IMR-90 (cell line): ENCODE measurements at regions not wholly inside any gene's neighbourhood (a gene's known extent, or its start where the extent isn't known, plus 50 kb on each side); places are given as distances from the start of the nearest gene placed in this dataset.

Experiments used
- ATAC-seq: fragments of 200-7000 bp; cut with Tn5 transposase; 2 replicates; pipeline ENCODE4 v1.9.1; 2020; ENCODE audit warnings: low read depth, mild to moderate bottlenecking, moderate library complexity
- BruUV-seq: library from RNA; stranded (reverse); fragments of 400-500 nt; replicated peaks from 2 replicates; lab custom pipeline; 2021; lab: Mats Ljungman, UMichigan
- CTCF ChIA-PET: fragments of 300-600 bp; formaldehyde crosslinking; extraction: SDS; loops from one replicate; lab custom pipeline; 2021; ENCODE audit warnings: antibody characterized with exemption; lab: Yijun Ruan, JAX
- POLR2A ChIA-PET: fragments of 300-600 bp; sonication (Branson Sonifier 250); formaldehyde crosslinking; loops from one replicate; lab custom pipeline; 2022; ENCODE audit warnings: antibody characterized with exemption; ENCODE audit not compliant: unreplicated experiment; lab: Charles Lee
- DNase-seq: peaks from one replicate; pipeline ENCODE4 v3.0.0; 2013
- H2AFZ ChIP-seq: replicated peaks from 2 replicates; pipeline ENCODE3; 2013; ENCODE audit warnings: low read length, mild to moderate bottlenecking; ENCODE audit not compliant: poor library complexity
- H2AK5ac ChIP-seq: 2 replicates; pipeline ENCODE4 v1.6.1; 2013; ENCODE audit warnings: low read depth, low read length, inconsistent platforms
- H2AK9ac ChIP-seq: replicated peaks from 2 replicates; pipeline ENCODE3; 2013; ENCODE audit warnings: mild to moderate bottlenecking, low read depth, low read length, moderate library complexity; ENCODE audit not compliant: poor library complexity
- H2BK120ac ChIP-seq: 2 replicates; pipeline ENCODE4 v1.6.1; 2013; ENCODE audit warnings: low read depth, low read length, inconsistent platforms
- H2BK15ac ChIP-seq: 3 replicates; pipeline ENCODE4 v1.6.1; 2013; ENCODE audit warnings: low read depth, low read length, inconsistent platforms
- H2BK20ac ChIP-seq: 2 replicates; pipeline ENCODE4 v1.6.1; 2013; ENCODE audit warnings: low read depth, mild to moderate bottlenecking, inconsistent platforms, low read length, moderate library complexity
- H2BK5ac ChIP-seq: 2 replicates; pipeline ENCODE4 v1.6.1; 2013; ENCODE audit warnings: mild to moderate bottlenecking, low read depth, low read length, inconsistent platforms; ENCODE audit not compliant: poor library complexity, severe bottlenecking
- H3K14ac ChIP-seq: replicated peaks from 2 replicates; pipeline ENCODE4 v1.6.1; 2013; ENCODE audit warnings: low read depth, low read length, inconsistent platforms
- H3K18ac ChIP-seq: 2 replicates; pipeline ENCODE4 v1.6.1; 2013; ENCODE audit warnings: low read depth, low read length, control low read depth
- H3K23ac ChIP-seq: 2 replicates; pipeline ENCODE4 v1.6.1; 2013; ENCODE audit warnings: low read depth, low read length, inconsistent platforms
- H3K27ac ChIP-seq: 2 replicates; pipeline ENCODE4 v1.5.1; 2013; ENCODE audit warnings: mild to moderate bottlenecking, control low read depth, low read length; ENCODE audit not compliant: insufficient read depth
- H3K27me3 ChIP-seq: 2 replicates; pipeline ENCODE4 v1.6.1; 2013; ENCODE audit warnings: low read length; ENCODE audit not compliant: control insufficient read depth, insufficient read depth
- H3K36me3 ChIP-seq: 2 replicates; pipeline ENCODE4 v1.6.1; 2013; ENCODE audit warnings: low read length, mixed read lengths; ENCODE audit not compliant: control insufficient read depth, insufficient read depth
- H3K4ac ChIP-seq: 2 replicates; pipeline ENCODE4 v1.6.1; 2013; ENCODE audit warnings: low read depth, low read length, inconsistent platforms
- H3K4me1 ChIP-seq: 2 replicates; pipeline ENCODE4 v1.6.1; 2013; ENCODE audit warnings: low read length, mixed read lengths; ENCODE audit not compliant: control insufficient read depth, insufficient read depth
- H3K4me2 ChIP-seq: 2 replicates; pipeline ENCODE4 v1.6.1; 2013; ENCODE audit warnings: low read depth, mild to moderate bottlenecking, control low read depth, low read length, moderate library complexity
- H3K4me3 ChIP-seq: 2 replicates; pipeline ENCODE4 v1.5.1; 2013; ENCODE audit warnings: low read depth, mild to moderate bottlenecking, control low read depth, low read length, moderate library complexity; ENCODE audit not compliant: insufficient read depth
- H3K56ac ChIP-seq: 2 replicates; pipeline ENCODE4 v1.6.1; 2013; ENCODE audit warnings: low read length, inconsistent platforms; ENCODE audit not compliant: insufficient read depth; ENCODE audit errors: extremely low read depth
- H3K79me1 ChIP-seq, 2 experiments: 2 replicates each; pipeline ENCODE4 v1.6.1; 2013; ENCODE audit warnings: low read length in 2 of 2, inconsistent platforms in 1 of 2, low read depth in 1 of 2
- H3K9ac ChIP-seq: 2 replicates; pipeline ENCODE4 v1.6.1; 2013; ENCODE audit warnings: low read depth, low read length, control low read depth
- H3K9me1 ChIP-seq: 2 replicates; pipeline ENCODE4 v1.6.1; 2013; ENCODE audit warnings: low read length, inconsistent platforms; ENCODE audit not compliant: insufficient read depth
- H3K9me3 ChIP-seq: 2 replicates; pipeline ENCODE4 v1.6.1; 2013; ENCODE audit warnings: low read length; ENCODE audit not compliant: control insufficient read depth, insufficient read depth
- H4K20me1 ChIP-seq: 2 replicates; pipeline ENCODE4 v1.6.1; 2013; ENCODE audit warnings: low read length, inconsistent platforms; ENCODE audit not compliant: insufficient read depth
- H4K5ac ChIP-seq: 2 replicates; pipeline ENCODE4 v1.6.1; 2013; ENCODE audit warnings: mild to moderate bottlenecking, low read depth, low read length, control low read depth
- H4K8ac ChIP-seq, 2 experiments: 2 replicates each; pipeline ENCODE4 v1.6.1; 2013; ENCODE audit warnings: low read depth in 2 of 2, low read length in 2 of 2, control low read depth in 1 of 2, inconsistent platforms in 1 of 2
- H4K91ac ChIP-seq: 2 replicates; pipeline ENCODE4 v1.6.1; 2013; ENCODE audit warnings: low read depth, low read length, inconsistent platforms; ENCODE audit not compliant: insufficient read depth
- BHLHE40 ChIP-seq: fragments of 150-350 bp; IDR thresholded peaks from 2 replicates; pipeline ENCODE4 v1.6.1; 2016; ENCODE audit warnings: mild to moderate bottlenecking, low read depth, low read length
- CHD1 ChIP-seq: IDR thresholded peaks from 2 replicates; pipeline ENCODE4 v1.6.1; 2012; ENCODE audit warnings: low read depth, low read length, improper control_type of control experiment
- FOS ChIP-seq: fragments of 150-350 bp; IDR thresholded peaks from 2 replicates; pipeline ENCODE4 v1.6.1; 2016; ENCODE audit warnings: low read depth, low read length
- MAFK ChIP-seq: IDR thresholded peaks from 2 replicates; pipeline ENCODE4 v1.6.1; 2012; ENCODE audit warnings: low read depth, low read length, improper control_type of control experiment
- MAZ ChIP-seq: IDR thresholded peaks from 2 replicates; pipeline ENCODE4 v1.6.1; 2012; ENCODE audit warnings: low read depth, mild to moderate bottlenecking, low read length, improper control_type of control experiment, moderate library complexity, borderline replicate concordance
- MXI1 ChIP-seq: IDR thresholded peaks from 2 replicates; pipeline ENCODE4 v1.6.1; 2012; ENCODE audit warnings: low read depth, mild to moderate bottlenecking, low read length, moderate library complexity, borderline replicate concordance
- NFE2L2 ChIP-seq: fragments of 150-350 bp; IDR thresholded peaks from 2 replicates; pipeline ENCODE4 v1.6.1; 2016; ENCODE audit warnings: low read depth, mild to moderate bottlenecking, low read length
- RFX5 ChIP-seq: IDR thresholded peaks from 2 replicates; pipeline ENCODE4 v1.8.0; 2012; ENCODE audit warnings: low read depth, mild to moderate bottlenecking, low read length, moderate library complexity
- SMC3 ChIP-seq: fragments of 150-350 bp; IDR thresholded peaks from 2 replicates; pipeline ENCODE4 v1.6.1; 2016; ENCODE audit warnings: low read depth, mild to moderate bottlenecking, antibody characterized with exemption, low read length, moderate library complexity
- WGBS, 2 experiments: methylation state at CpG; one replicate each; pipeline versions ENCODE4 v1.1.5 to v1.1.7; 2013; ENCODE audit warnings: missing lambda C conversion rate in 2 of 2; ENCODE audit not compliant: insufficient read length in 1 of 2; ENCODE audit errors: extremely low coverage in 2 of 2; 5-methylcytosine and 5-hydroxymethylcytosine counted together
- dilution Hi-C: fragments of 300-500 bp; cut with HindIII; formaldehyde crosslinking; loops from one replicate; pipeline ENCODE4 v1.14.3; 2018; ENCODE audit warnings: low sequenced_read_pairs; ENCODE audit not compliant: unreplicated experiment
- in situ Hi-C: fragments of 300-500 bp; cut with MboI; formaldehyde crosslinking; loops from 3 replicates; pipeline ENCODE4 v1.14.3; 2019; ENCODE audit warnings: low sequenced_read_pairs, inconsistent platforms, mixed read lengths
- intact Hi-C: fragments of 100-400 bp; cut with micrococcal nuclease; formaldehyde crosslinking; loops from 2 replicates; pipeline ENCODE4 v1.10.0; 2022
- TF ChIP-seq, protein P1 (sequence below): fragments of 150-350 bp; IDR thresholded peaks from 2 replicates; pipeline ENCODE4 v1.6.1; 2016; ENCODE audit warnings: low read depth, mild to moderate bottlenecking, low read length, moderate library complexity, borderline replicate concordance

DNA sequence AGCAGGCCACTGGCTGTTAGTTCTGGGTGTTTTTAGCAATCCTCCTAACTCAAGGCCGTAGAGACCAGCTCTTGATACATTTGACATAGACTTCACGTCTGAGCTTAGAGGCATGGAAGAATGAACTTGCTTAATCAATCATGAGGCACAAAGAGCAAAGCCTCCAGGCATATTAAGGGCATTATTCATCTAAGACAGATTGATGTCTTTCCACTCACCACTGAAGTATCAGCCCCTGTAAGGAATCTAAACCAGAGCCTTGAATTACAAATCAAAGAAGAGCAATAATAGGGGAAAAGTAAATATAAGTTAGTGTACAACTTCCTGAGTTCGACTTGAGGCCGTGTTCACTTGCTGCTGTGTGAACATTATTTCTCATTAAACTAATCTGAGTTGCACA, 1470.7 kb downstream of the AACS start:
- ATAC-seq, result no peak
- no TSS peak for BruUV-seq
- Histone ChIP-seq H2BK15ac (no peak overlapping the region), H2BK5ac (no peak overlapping the region), H4K20me1 (no peaks in the 10 kb centered on the region), H3K14ac (no peak overlapping the region), H3K56ac (no peak overlapping the region), H3K27ac (no peak overlapping the region), H2AK9ac (no peak overlapping the region), H3K4me3 (no peak overlapping the region), H2BK120ac (no peak overlapping the region), H2AK5ac (no peak overlapping the region), H4K8ac (no peak overlapping the region), H3K9me3 (peaks cover 15% of the 10 kb centered on the region), H2BK20ac (no peak overlapping the region), H2AFZ (no peak overlapping the region), H3K18ac (no peak overlapping the region), H3K79me1 (no peaks in the 10 kb centered on the region), H4K5ac (no peak overlapping the region), H3K4me2 (no peak overlapping the region), H3K9ac (no peak overlapping the region), H3K4ac (no peak overlapping the region), H3K9me1 (no peaks in the 10 kb centered on the region), H3K4me1 (no peaks in the 10 kb centered on the region), H3K23ac (no peak overlapping the region), H4K91ac (no peak overlapping the region), H3K27me3 (no peaks in the 10 kb centered on the region), H3K36me3 (no peaks in the 10 kb centered on the region)
- in situ Hi-C loops (no loop called here), intact Hi-C loops (no loop called here), dilution Hi-C loops (no loop called here)
- no CpG with 5 or more reads among the region's 4 CpGs for WGBS, 2 experiments
- no peak for TF ChIP-seq NFE2L2
- no peak for TF ChIP-seq SMC3
- no peak for TF ChIP-seq CHD1
- no peak for TF ChIP-seq BHLHE40
- no peak for TF ChIP-seq MXI1
- no peak for TF ChIP-seq MAZ
- no peak for TF ChIP-seq FOS
- TF ChIP-seq, protein P1, sequence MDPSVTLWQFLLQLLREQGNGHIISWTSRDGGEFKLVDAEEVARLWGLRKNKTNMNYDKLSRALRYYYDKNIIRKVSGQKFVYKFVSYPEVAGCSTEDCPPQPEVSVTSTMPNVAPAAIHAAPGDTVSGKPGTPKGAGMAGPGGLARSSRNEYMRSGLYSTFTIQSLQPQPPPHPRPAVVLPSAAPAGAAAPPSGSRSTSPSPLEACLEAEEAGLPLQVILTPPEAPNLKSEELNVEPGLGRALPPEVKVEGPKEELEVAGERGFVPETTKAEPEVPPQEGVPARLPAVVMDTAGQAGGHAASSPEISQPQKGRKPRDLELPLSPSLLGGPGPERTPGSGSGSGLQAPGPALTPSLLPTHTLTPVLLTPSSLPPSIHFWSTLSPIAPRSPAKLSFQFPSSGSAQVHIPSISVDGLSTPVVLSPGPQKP, result no peak
- TF ChIP-seq RFX5, result no peak
- TF ChIP-seq MAFK, result no peak
- DNase-seq, result no peak
- CTCF ChIA-PET, result no interaction called here
- POLR2A ChIA-PET, result no interaction called here
